Fibroblast of lung (primary cell): ENCODE measurements at regions not wholly inside any gene's neighbourhood (a gene's known extent, or its start where the extent isn't known, plus 50 kb on each side); places are given as distances from the start of the nearest gene placed in this dataset.

Experiments used
- DNase-seq, 2 donors: peaks; one replicate each; pipeline versions ENCODE4 v3.0.0 to v3.0.0-alpha.2; 2010; ENCODE audit warnings: low read depth in 2 of 2
- H2AFZ ChIP-seq: 2 replicates; pipeline ENCODE4 v1.5.1; 2012; ENCODE audit warnings: low read length, control low read depth, inconsistent platforms
- H3K27ac ChIP-seq: 2 replicates; pipeline ENCODE4 v1.5.1; 2011; ENCODE audit warnings: low read length, control low read depth; ENCODE audit not compliant: insufficient read depth
- H3K27me3 ChIP-seq: 2 replicates; pipeline ENCODE4 v1.5.1; 2011; ENCODE audit warnings: mild to moderate bottlenecking, low read length; ENCODE audit not compliant: control insufficient read depth, insufficient read depth
- H3K36me3 ChIP-seq: 2 replicates; pipeline ENCODE4 v1.5.1; 2011; ENCODE audit warnings: low read length; ENCODE audit not compliant: control insufficient read depth, insufficient read depth
- H3K4me1 ChIP-seq: 2 replicates; pipeline ENCODE4 v1.5.1; 2011; ENCODE audit warnings: low read length; ENCODE audit not compliant: control insufficient read depth, insufficient read depth; ENCODE audit errors: extremely low read depth
- H3K4me2 ChIP-seq: 2 replicates; pipeline ENCODE4 v1.5.1; 2011; ENCODE audit warnings: low read length, control low read depth; ENCODE audit not compliant: insufficient read depth; ENCODE audit errors: extremely low read depth
- H3K4me3 ChIP-seq, 4 experiments: fragments of 200-600 bp in 1 of 4; sonication (generic) in 1 of 4; replicated peaks in 1 of 4; 2 replicates each; pipeline ENCODE4 v1.5.1; 2011 to 2016; ENCODE audit warnings: low read length in 4 of 4, low read depth in 3 of 4, mild to moderate bottlenecking in 3 of 4, control low read depth in 2 of 4, inconsistent platforms in 1 of 4, mixed read lengths in 1 of 4; ENCODE audit not compliant: insufficient read depth in 1 of 4; ENCODE audit errors: control extremely low read depth in 1 of 4
- H3K79me2 ChIP-seq: 2 replicates; pipeline ENCODE4 v1.5.1; 2012; ENCODE audit warnings: mild to moderate bottlenecking, low read length, inconsistent platforms; ENCODE audit not compliant: control insufficient read depth, insufficient read depth
- H3K9ac ChIP-seq: 2 replicates; pipeline ENCODE4 v1.5.1; 2011; ENCODE audit warnings: mild to moderate bottlenecking, low read length, control low read depth; ENCODE audit not compliant: insufficient read depth
- H3K9me3 ChIP-seq: 2 replicates; pipeline ENCODE4 v1.5.1; 2012; ENCODE audit warnings: low read depth, low read length; ENCODE audit not compliant: control insufficient read depth, insufficient read depth
- H4K20me1 ChIP-seq: 2 replicates; pipeline ENCODE4 v1.5.1; 2011; ENCODE audit warnings: low read length; ENCODE audit not compliant: control insufficient read depth, insufficient read depth; ENCODE audit errors: extremely low read depth
- EZH2 ChIP-seq: IDR thresholded peaks from 2 replicates; pipeline ENCODE4 v1.5.1; 2012; ENCODE audit warnings: low read length, control low read depth, mild to moderate bottlenecking; ENCODE audit errors: missing control alignments
- TF ChIP-seq, protein P1 (sequence below), 2 donors: IDR thresholded peaks in 1 of 2; conservative IDR thresholded peaks in 1 of 2; 1 replicate in 1 of 2; 2 replicates in 1 of 2; pipeline ENCODE4 v1.5.1; 2011 to 2012; ENCODE audit warnings: low read length in 2 of 2, control low read depth in 1 of 2, inconsistent platforms in 1 of 2, low read depth in 1 of 2, mild to moderate bottlenecking in 1 of 2

DNA sequence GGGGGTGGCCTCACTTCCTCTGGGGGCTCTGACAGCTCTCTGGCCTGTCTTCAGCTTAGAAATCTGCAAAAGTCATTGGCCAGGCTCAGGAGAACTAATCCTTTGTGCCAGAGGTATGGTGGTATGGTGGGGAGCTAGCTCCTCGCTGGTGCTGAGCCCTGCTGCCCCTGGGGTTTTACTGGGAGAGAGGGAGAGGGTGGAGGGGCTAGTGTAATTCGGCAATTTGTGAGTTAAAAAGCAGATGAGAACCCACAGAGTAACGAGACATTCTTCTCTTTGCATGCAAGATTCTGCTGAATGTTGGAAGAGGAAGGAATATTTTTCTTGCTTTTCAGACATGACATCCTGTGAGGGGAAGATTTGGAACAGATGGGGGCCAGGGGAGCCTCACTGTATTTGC lies 65.5 kb upstream of the SPRY4 start:
- H3K9me3 ChIP-seq: no peaks in the 10 kb centered on the region
- H2AFZ ChIP-seq: no peak overlapping the region
- DNase-seq: no peak
- H4K20me1 ChIP-seq: no peaks in the 10 kb centered on the region
- no peaks in the 10 kb centered on the region for H3K27me3 ChIP-seq
- H3K4me1 ChIP-seq: peaks cover 7% of the 10 kb centered on the region
- H3K27ac ChIP-seq: no peak overlapping the region
- H3K4me2 ChIP-seq: no peak overlapping the region
- H3K4me3 ChIP-seq: no peak overlapping the region
- no peak for TF ChIP-seq EZH2
- TF ChIP-seq, protein P1, sequence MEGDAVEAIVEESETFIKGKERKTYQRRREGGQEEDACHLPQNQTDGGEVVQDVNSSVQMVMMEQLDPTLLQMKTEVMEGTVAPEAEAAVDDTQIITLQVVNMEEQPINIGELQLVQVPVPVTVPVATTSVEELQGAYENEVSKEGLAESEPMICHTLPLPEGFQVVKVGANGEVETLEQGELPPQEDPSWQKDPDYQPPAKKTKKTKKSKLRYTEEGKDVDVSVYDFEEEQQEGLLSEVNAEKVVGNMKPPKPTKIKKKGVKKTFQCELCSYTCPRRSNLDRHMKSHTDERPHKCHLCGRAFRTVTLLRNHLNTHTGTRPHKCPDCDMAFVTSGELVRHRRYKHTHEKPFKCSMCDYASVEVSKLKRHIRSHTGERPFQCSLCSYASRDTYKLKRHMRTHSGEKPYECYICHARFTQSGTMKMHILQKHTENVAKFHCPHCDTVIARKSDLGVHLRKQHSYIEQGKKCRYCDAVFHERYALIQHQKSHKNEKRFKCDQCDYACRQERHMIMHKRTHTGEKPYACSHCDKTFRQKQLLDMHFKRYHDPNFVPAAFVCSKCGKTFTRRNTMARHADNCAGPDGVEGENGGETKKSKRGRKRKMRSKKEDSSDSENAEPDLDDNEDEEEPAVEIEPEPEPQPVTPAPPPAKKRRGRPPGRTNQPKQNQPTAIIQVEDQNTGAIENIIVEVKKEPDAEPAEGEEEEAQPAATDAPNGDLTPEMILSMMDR (conservative IDR thresholded peaks at IDR 0.05 in 1 of 2, IDR thresholded peaks at IDR 0.05 in 1 of 2; ENCODE audit: low read depth in 1 of 2, low read length in 2 of 2): no peak
- H3K36me3 ChIP-seq: no peaks in the 10 kb centered on the region
- no peak overlapping the region for H3K9ac ChIP-seq
- no peaks in the 10 kb centered on the region for H3K79me2 ChIP-seq

DNA sequence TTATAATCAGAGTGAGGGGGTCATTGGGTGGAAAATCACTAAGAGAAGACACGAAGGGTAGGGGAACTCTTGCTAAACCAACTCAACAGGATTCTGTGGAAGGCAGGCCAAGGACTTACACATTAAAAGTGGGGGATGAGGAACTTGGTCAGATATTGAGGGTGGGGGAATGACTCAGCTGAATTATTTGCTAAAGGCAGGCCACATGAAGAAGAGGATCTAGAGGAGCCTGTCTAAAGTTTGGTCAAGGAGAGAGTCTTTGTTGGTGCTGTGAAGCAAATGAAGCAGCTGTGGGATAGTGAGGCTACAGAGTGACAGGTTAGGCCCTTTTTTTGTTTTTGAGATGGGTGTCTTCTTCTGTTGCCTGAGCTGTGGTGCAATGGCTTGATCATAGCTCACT lies 63.9 kb upstream of the SPRY4 start:
- Histone ChIP-seq H3K79me2 (no peaks in the 10 kb centered on the region), H3K9ac (no peak overlapping the region), H3K27ac (no peak overlapping the region), H3K36me3 (no peaks in the 10 kb centered on the region), H3K4me1 (peaks cover 9% of the 10 kb centered on the region), H4K20me1 (no peaks in the 10 kb centered on the region), H3K4me2 (no peak overlapping the region), H3K27me3 (no peaks in the 10 kb centered on the region), H3K9me3 (no peaks in the 10 kb centered on the region), H3K4me3 (no peak overlapping the region), H2AFZ (no peak overlapping the region)
- TF ChIP-seq, protein P1 (conservative IDR thresholded peaks at IDR 0.05 in 1 of 2, IDR thresholded peaks at IDR 0.05 in 1 of 2; ENCODE audit: low read depth in 1 of 2, low read length in 2 of 2): no peak
- no peak for TF ChIP-seq EZH2
- peak in 1 of 2 donors; percentile 40 for DNase-seq

DNA sequence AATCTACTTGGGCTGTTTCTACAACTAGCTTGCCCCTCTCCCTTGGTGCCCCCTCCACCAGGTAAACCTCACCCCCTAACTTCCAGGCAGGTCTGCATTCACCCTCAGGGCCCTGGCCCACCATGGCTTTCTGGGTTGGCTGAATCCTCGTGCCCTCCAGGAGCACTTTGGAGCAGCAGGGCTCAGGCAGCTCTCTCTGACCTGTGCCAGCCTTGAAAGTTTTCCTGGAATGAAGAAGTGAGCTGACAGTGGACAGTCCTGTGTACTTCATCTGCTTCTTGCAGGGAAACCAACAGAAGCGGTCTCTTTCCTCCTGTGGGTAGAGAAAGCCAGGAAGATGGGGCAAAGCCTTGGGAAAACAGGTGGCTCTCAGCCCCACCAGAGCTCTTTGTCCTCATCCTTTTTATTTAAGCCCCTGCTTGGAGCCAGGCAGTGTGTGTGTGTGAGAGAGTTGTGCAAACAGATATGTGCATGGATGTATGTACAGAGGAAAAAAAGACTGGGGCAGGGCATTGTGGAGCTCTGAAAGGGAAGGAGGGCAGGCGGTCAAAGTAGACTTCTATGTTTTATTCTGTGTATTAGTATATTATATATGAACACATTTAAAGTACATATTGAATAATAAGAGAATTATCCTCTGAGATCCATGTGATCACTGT lies 62.3 kb upstream of the SPRY4 start:
- Histone ChIP-seq H2AFZ (no peak overlapping the region), H3K4me3 (no peak overlapping the region), H3K9ac (no peak overlapping the region), H4K20me1 (no peaks in the 10 kb centered on the region), H3K36me3 (no peaks in the 10 kb centered on the region), H3K4me1 (peaks cover 9% of the 10 kb centered on the region), H3K27ac (no peak overlapping the region), H3K79me2 (no peaks in the 10 kb centered on the region), H3K27me3 (no peaks in the 10 kb centered on the region), H3K4me2 (no peak overlapping the region), H3K9me3 (no peaks in the 10 kb centered on the region)
- DNase-seq: no peak
- TF ChIP-seq EZH2: no peak
- TF ChIP-seq, protein P1 (conservative IDR thresholded peaks at IDR 0.05 in 1 of 2, IDR thresholded peaks at IDR 0.05 in 1 of 2; ENCODE audit: low read depth in 1 of 2, low read length in 2 of 2): no peak
